HG03280 (cell line): ENCODE measurements at regions not wholly inside any gene's neighbourhood (a gene's known extent, or its start where the extent isn't known, plus 50 kb on each side); places are given as distances from the start of the nearest gene placed in this dataset.
"Not testable (repeated sequence)": the region's sequence is repeated elsewhere in the genome, so short reads cannot be mapped to it uniquely, and the experiment has no call there.

ENCODE experiments used
- ATAC-seq: cut with Tn5 transposase; IDR thresholded peaks from one replicate; pipeline ENCODE4 v1.9.1; 2021; ENCODE audit warnings: mild to moderate bottlenecking, moderate library complexity; ENCODE audit not compliant: unreplicated experiment

DNA sequence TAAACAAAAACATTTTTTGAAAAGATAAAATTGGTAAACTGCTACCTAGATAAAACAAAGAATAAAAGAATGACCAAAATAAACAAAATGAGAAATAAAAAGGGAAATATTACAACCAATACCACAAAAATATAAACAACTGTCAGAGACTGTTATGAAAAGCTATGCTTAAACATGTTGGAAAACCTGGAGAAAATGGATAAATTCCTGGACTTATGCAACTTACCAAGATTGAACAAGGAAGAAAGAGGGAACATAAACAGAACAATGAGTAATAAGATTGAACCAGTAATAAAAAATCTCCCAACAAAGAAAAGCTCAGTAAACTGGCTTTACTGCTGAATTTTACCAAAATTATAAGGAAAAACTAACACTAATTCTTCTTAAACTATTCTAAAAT is 518.7 kb downstream of the GRXCR1 start:
- ATAC-seq: no peak

DNA sequence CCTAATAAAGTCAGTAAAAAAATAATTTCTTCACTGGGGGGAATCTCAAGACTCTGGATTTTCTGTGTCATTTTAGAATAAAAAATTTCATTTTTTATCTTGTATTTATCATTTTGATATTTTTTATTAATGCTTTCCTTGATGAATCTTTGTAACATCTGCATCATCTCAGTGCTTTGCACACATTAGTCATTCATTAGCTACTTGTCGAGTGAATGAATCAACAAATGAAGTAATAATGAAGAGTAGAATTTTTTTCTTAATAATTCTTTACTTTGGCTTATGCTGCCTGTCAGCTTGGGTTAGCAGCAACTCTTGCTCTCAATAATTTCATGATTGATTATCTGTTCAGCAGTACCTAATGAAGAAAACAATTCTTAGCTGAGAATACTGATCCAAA is 530.8 kb downstream of the GRXCR1 start:
- ATAC-seq: no peak

DNA sequence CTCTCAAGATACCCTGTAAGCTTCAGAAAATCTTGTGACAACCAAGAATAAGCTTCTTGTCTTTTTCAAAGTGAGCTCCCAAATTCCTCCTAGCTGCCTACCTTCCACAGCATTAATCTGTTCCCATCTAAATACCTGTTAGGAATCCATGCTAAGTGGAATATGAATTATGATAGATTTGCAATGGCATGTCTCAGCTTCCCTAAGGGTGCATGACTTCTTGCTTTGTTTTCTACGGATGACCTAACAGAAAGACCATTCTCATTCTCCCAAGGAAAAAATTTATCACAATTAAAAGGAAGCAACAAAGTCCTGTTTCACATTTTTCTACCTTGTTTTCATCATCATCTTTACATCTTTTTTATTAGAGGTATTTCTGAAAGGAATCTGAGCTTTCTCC is 532.7 kb downstream of the GRXCR1 start:
- no peak for ATAC-seq

DNA sequence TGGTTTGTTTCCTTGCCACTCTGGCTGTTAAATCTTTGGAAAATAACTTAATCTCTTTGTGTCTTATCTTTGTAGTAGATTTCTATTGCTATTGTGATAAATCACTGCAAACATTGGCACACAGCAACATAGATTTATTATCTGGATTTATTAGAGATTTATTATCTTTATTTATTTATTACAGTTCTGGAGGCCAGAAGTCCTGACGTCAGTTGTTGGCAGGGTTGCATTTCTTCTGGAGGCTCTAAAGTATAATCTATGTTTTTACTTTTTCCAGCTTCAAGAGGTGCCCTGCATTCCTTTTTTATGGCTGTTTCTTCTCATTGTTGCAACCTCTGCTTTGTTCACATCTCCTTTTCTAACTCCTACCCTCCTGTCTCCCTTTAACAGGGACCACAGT is 542.8 kb downstream of the GRXCR1 start:
- ATAC-seq: no peak

DNA sequence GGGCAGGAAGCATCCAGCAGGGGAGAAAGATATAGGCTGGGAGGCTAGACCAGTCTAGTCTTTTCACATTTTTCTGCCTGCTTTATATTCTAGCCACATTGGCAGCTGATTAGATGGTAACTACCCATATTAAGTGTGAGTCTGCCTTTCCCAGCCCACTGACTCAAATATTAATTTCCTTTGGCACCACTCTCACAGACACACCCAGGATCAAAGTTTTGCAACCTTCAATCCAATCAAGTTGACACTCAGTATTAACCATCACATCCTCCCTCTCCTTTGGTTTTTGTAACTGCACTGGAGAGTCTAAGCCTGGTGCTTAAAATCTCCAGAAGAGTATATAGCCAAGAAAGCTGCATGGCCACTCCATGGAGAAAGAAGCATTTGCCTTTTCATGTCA is 560.4 kb downstream of the GRXCR1 start:
- ATAC-seq: no peak

DNA sequence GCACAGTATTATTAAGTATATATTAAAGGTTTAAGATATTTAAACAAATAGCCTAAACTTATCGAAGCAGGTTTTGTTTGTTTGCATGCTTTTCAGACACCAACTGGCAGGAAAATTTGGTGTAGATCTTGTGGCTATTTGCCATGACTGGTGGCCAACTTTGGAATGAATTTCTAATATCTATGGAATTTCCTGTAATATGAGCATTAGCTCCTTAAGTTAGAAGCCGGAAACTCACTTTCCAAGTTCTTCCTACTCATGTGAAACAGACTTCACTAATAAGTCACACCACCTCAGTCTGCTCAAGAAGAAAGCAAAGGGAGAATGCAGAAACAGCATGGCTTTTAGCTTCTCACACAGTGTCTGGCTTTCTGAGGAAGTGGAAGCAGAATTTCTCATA is 563.9 kb downstream of the GRXCR1 start:
- no peak for ATAC-seq

DNA sequence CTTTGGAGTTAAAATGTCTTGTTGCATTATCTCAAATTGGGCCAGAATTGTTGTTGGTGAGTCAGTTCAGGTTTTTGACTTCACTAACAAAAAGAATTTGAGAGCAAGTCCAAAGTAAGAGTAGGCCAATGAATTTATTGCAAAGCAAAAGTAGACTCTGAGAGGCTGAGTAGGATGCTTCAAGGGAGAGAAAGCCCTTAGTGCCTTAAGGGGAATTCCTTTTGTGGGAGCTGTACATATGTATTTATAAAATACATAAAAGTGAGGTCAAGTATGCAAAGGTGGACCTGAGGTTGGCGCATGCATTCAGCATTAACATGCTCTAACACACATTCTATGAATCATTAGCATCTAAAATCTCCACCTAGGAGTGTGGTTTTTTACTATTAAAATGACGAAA is 565.4 kb downstream of the GRXCR1 start:
- no peak for ATAC-seq

- ATAC-seq: no peak
Measured at GRCh38 chr4:43458293-43458692, 565.8 kb downstream of the GRXCR1 start.

- no peak for ATAC-seq
Measured at GRCh38 chr4:43471950-43472349, 579.4 kb downstream of the GRXCR1 start.

DNA sequence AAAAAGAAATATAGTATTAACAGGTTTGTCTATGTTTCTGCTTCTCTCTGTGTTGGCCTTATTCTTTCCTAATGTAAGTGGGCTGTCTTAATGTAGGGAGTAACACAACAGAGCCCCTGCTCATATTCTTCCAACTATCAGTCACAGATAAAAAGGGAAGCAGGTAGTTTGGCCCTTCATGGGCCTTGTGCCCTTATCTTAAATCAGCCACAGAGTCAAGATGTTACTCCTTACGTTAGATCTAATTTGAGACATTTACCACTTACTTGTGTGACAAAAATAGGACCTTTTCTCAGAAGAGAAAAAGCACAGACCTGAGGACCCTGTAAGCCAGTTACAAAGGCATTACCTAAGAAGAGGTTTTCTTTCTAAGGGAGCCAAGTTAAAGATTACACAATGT is 589.0 kb downstream of the GRXCR1 start:
- no peak for ATAC-seq

DNA sequence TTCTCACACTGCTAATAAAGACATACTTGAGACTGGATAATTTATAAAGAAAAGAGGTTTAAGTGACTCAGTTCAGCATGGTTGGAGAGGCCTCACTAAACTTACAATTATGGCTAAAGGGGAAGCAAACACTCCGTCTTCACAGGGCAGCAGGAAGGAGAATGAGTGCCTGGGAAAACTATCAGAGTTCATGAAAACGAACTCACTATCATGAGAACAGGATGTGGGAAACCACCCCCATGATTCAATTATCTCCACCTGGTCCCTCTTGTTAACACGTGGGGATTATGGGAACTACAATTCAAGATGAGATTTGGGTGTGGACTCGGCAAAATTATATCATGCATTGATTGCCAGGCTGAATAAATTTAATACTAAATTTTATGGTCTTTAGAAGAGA is 592.7 kb downstream of the GRXCR1 start:
- ATAC-seq: no peak

DNA sequence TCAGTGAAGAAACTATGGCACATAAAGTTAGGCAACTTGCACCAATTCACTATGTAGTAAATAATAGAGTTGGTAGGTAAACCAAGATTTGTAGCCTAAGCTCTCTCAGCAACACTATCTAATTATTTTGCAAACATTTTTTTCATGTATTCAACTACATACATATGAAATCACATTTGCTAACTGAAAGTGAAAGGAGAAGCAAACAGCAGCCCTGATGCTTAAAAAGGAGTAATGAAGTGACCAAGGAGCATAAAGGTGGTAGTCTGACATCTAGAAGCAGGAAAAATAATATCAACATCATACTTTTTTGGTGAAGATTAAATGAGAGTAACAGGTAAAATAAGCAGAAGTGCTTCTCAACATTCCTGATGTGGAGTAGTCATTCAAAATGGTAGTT is 603.7 kb downstream of the GRXCR1 start:
- ATAC-seq: no peak

GRCh38 chr4:43496602-43497001 is 604.1 kb downstream of the GRXCR1 start:
- no peak for ATAC-seq

DNA sequence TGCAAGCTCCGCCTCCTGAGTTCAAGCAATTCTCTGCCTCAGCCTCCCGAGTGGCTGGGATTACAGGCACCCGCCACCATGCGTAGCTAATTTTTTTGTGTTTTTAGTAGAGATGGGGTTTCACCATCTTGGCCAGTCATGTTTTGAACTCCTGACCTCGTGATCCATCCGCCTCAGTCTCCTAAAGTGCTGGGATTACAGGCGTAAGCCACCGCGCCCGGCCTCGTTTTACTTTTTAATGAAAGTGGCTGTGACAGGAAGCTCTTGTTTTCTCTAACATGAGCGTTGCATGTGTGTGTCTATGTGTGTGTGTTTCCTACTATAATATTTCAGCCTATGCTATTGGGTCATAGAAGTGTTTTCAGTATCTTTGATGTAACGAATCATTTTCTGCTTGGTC is 613.3 kb downstream of the GRXCR1 start:
- not testable (repeated sequence) for ATAC-seq

GRCh38 chr4:43512253-43512652 is 619.7 kb downstream of the GRXCR1 start:
- ATAC-seq: no peak

GRCh38 chr4:43525646-43526045 is 633.1 kb downstream of the GRXCR1 start:
- no peak for ATAC-seq

DNA sequence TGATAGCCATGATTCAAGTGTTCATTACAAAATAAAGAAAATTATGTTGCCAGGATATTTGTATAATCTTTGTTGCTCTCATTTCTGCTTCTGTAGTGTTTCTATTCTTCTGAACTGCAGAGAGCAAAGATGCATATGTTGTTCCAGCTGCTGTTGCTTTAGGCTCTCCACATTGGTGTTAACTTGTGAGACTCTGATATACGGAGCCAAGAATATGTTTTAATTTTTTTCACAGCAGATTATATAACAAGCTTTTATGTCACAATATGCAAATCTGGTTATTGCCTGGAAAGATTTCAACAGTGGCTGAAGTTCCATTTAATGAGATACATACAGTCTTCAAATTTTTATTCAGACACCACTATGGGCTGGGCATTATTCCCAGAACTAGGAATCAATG is 655.0 kb downstream of the GRXCR1 start:
- ATAC-seq: no peak

DNA sequence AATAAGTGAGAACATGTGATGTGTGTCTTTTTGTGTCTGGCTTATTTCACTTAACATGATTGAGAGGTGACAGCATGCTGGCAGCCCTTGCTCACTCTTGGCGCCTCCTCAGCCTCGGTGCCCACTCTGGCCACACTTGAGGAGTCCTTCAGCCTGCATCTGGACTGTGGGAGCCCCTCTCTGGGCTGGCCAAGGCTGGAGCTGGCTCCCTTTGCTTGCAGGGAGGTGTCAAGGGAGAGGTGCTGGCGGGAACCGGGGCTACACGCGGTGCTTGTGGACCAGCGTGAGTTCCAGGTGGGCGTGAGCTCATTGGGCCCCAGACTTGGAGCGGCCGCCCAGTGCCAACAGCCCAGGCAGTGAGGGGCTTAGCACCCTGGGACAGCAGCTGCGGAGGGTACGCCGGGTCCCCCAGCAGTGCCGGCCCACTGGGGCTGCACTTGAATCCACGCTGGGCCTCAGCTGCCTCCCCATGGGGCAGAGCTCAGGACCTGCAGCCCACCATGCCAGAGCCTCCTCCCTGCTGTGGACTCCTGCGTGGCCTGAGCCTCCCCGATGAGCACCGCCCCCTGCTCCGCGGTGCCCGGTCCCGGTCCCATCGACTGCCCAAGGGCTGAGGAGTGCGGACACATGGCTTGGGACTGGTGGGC is 658.6 kb downstream of the GRXCR1 start:
- no peak for ATAC-seq

DNA sequence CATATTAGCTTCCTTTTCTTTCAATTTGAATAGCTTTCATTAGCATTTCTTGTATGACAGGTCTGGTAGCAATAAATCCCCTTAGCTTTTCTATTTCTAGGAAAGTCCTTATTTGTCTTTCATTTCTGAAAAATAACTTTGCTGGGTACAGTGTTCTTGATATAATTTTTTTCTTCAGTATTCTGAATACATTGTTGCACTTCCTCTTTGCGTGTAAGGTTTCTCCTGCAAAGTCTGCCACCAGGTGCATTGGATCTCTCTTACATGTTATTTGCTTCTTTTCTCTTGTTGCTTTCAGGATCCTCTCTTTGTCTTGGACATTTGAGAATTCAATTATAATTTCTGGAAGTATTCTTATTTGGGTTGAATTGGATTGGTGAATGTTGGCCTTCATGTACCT is 663.7 kb downstream of the GRXCR1 start:
- no peak for ATAC-seq

DNA sequence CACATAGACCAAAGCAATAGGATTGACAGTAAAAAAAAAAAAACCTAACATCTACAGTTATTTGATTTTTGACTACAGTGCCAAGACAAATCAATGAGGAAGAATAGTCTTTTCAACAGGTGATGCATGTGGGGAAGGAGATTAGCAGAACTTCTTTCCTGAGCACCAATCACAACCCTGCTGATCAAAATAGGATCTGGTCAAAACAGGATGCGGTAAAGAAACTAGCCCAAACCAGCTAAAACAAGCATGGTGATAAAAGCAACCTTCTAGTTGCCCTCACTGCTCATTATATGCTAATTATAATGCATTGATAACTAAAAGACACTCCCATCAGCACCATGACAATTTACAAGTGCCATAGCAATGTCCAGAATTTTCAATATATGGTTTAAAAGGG is 667.5 kb downstream of the GRXCR1 start:
- ATAC-seq: no peak

DNA sequence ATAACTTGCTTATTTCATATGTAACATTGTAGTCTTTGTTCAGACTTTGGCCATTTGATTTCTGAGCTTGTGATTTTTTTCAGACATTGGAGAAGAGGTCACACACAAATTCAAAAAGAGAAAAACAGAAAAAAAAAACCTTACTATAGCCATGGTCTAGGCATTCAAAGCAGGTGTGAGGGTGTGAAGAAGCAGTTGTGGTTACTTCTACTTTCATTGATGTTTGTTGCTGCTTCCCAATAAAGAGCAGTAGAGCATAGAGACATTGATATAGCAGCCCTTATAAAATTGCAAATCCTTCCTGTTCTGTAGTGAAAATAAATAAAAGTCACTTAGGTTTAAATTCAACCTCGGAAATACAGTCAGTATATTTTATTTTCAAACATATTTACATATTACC is 671.6 kb downstream of the GRXCR1 start:
- ATAC-seq: no peak

DNA sequence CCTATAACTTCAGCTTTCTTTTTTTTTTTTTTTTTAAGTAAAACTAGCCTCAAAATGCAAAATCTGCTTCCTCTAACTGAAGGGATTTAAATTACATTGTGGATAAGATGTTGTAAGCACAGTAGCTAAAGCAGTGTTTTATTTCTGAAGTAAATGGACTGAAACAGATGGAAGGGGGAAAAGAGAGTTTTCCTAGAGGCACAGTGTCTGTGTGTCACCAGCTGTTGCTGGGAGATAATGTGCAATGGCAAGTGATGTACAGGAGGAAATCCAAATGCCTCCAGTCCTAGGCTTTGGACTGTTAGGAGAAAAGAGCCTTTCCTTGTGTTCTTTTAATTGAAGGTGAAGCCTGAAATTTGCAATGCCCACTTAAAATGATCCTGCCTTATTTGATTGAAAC is 672.1 kb downstream of the GRXCR1 start:
- no peak for ATAC-seq

GRCh38 chr4:43567644-43568043 is 675.1 kb downstream of the GRXCR1 start:
- no peak for ATAC-seq

DNA sequence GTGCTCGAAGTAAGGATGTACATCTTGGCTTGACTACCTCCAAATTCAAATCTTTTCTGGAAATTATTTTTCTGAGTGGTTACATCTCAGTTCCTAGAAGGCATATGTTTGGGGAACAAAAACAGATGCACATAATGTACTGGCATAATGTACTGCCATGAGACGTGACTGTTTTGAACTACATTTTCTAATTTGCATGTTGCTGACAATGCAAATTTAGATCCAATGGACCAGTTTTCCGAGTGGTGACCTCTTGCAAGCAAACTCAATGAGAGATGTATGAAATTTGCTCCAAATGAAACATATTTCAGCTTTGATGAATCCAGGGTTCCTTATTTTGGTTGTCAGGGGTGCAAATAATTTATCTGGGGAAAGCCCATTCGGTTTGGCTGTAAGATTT is 694.3 kb downstream of the GRXCR1 start:
- no peak for ATAC-seq
